Skin of body (tissue), 1 donor: ENCODE measurements at regions not wholly inside any gene's neighbourhood (a gene's known extent, or its start where the extent isn't known, plus 50 kb on each side); places are given as distances from the start of the nearest gene placed in this dataset.
"Not testable (repeated sequence)": the region's sequence is repeated elsewhere in the genome, so short reads cannot be mapped to it uniquely, and the experiment has no call there.

Experiments
- DNase-seq: peaks from one replicate; lab custom pipeline; 2025; lab: John Stamatoyannopoulos, UW

DNA sequence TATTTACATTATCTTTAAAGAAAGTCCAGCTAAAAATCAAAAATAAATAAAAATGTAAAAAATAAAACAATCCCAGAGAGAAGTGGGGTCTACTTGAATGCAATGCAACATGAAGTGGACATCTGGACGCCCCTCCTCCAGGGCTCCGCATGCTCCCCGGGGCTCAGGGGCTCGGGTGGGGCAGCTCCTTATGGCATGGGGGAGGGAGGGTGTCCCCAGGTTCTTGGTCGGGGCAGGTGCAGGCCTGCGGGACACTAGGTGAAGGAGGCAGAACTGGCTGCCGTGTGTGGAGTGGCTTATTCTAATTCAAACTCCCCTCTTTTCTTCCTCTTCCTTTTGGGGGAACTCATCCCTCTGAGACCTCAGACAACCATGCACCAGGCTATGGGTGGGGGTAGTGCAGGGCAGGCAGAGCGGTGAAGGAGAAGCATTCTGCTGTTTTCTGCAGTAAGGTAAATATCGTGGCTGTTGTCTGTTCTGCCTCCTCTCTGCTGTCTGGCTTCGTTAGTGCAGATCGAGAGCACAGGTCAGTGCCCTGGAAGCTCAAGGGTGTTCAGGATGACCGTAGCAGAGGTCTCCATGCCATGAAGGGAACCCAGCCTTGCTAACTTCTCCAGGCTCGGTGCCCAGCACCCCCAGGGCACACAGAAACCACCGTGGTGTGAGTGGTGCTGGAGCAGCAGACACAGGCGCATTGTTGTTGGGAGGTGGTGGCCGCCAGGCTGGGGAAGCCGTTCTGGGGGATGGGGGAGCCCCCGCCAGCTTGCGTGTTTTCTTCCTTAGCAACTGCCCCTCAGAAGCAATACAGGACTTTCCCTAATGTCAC is 82.6 kb downstream of the TTLL2 start:
- DNase-seq = no peak

- DNase-seq = no peak
These were observed 83.5 kb downstream of the TTLL2 start for GRCh38 chr6:167408235-167408869.

DNA sequence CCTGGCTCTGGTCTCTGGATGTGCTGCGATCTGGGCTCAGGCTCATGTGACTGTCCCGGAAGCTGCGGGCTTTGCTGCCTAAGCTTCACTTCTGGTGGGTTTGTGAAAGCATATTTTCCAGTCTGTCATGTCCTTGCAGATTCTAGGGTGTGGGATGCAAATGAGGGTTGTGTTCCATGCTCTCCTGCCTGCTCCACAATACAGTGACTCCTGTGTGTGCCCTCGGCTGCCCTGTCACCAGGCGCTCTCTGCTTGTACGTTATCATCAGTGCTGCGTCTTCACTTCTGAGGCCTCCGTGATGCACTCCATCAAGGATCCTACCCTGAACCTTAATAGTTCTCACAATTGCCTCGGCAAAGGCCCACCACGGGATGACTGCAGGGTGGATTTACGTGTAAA is 84.2 kb downstream of the TTLL2 start:
- no peak for DNase-seq

DNA sequence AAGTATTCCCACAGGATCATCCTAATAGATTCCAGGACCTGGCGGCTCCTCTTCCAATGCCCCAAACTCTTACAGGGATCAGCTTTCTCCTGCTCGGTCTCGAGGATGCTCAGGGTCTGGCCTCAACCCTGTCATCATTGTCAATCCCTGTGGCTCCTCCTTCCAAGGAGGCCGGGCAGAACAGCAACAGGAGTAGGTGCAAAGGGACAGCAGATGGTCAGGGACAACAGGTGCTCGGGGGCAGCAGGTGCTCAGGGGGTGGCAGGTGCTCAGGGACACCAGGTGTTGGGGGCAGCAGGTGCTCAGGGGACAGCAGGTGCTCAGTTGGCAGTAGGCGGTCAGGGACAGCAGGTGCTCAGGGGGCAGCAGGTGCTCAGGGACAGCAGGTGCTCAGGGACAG is 84.8 kb downstream of the TTLL2 start:
- no peak for DNase-seq

GRCh38 chr6:167410462-167410861 is 85.6 kb downstream of the TTLL2 start:
- DNase-seq = no peak

DNA sequence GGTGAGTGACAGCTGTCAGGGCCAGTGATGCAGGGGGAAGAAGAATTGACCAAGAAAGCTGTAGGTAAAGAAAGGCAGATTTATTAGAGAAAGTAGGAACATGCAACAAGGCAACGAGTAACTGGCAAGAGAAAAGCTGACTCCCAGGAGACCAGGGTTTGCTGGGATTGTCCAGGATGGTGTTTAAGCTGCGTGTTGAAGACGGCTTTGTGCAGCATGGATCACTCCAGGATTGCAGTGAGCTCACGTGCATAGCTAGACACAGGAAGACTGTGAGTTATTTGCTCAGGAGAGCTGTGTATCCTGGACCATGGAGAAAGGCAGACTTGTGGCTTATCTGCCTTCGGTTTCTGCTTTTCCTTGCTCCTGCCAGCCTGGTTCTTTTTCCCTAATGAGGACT is 87.6 kb downstream of the TTLL2 start:
- DNase-seq = no peak

GRCh38 chr6:167415441-167415961 is 90.6 kb downstream of the TTLL2 start:
- no peak for DNase-seq

- DNase-seq = no peak
These were observed 92.0 kb downstream of the TTLL2 start for GRCh38 chr6:167416676-167417430.

- no peak for DNase-seq
These were observed 95.3 kb downstream of the TTLL2 start for GRCh38 chr6:167420177-167420576.

DNA sequence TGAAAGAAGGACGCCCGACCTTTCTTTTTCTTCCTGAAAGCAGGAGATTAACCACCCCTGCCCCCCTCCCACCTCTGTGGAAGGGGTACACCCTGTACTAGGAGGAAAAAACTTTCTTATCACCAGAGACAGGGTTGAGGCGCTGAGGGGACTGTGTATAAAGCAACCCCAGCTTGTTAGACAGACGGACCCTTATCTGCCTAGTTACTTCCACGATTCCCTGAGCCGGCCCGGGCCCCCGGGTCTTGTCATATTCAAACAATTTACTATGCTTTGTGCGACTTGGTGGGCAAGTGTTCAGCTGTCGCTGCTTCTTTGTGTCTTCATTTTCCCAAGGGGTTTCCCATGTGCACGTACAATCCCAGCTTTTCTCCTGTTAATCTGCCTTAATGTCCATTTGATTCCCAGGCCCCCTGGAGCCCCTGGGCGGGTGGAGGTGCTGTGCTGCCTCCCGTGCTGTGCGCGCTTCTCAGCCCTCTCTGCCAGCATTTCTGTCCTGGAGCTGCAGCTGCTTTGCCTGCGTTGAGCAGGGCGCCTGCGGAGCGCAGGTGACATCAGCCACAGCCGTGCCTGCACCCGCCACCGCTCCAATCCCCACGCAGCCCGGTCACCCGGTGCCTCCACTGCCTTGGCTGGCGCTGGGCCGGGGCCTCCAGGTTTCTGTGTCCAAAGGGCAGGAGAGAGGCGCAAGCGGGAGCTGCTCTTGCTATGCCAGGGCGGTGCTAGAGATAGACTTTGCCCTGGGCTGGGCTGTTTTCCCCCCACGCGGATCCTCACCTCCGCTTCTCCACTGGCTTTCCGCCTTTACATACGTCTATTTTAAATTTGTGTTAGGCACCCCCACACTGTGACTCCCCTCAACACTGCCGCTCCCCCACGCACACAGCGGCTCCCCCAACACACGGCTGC is 96.2 kb downstream of the TTLL2 start:
- no peak for DNase-seq

- not testable (repeated sequence) for DNase-seq
These were observed 97.1 kb downstream of the TTLL2 start for GRCh38 chr6:167421944-167422343.

DNA sequence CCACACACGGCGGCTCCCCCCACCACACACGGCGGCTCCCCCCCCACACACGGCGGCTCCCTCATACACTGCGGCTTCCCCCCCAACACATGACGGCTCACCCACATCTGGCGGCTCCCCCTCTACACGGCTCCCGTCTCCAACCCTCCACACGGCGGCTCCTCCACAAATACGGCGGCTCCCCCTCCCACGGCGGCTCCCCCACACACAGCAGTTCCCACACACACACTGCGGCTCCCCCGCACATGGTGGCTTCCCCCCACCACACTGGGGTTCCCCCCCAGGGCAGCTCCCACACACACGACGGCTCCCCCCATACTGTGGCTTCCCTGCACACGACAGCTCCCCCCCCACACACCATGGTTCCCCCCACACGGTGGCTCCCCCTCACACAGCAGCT is 98.0 kb downstream of the TTLL2 start:
- DNase-seq = no peak

DNA sequence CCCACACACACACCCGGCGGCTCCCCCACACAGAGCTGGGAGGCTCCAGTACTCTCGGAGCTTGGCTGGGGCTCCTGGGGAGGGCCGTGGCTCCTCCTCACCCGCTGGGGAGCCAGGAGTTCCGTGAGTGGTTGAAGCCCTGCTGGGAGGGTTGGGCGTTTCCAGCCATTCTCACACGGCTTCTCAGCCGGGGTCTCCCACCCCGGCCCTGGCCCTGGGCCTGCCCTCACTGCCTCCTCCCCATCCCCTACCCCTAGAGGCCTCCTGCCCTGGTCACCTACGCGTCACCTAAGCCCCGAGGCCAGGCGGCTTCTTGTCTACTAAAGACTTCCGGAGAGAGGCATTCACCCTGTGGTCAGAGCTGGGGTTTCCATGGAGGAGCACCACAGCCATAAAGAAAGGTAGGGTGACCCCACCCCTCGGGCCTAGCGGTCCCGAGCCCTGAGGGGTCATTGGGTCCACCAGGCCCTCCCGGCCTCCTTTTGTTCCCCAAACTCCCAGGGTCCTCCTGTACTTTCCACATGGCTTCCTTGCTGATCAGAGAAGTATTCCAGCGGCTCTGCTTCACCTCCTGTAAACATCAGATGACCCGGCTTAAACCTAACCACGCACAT is 99.3 kb downstream of the TTLL2 start:
- DNase-seq = no peak

- no peak for DNase-seq
These were observed 99.8 kb downstream of the TTLL2 start for GRCh38 chr6:167424700-167425099.

GRCh38 chr6:167426084-167426483 is 101.2 kb downstream of the TTLL2 start:
- DNase-seq = no peak

DNA sequence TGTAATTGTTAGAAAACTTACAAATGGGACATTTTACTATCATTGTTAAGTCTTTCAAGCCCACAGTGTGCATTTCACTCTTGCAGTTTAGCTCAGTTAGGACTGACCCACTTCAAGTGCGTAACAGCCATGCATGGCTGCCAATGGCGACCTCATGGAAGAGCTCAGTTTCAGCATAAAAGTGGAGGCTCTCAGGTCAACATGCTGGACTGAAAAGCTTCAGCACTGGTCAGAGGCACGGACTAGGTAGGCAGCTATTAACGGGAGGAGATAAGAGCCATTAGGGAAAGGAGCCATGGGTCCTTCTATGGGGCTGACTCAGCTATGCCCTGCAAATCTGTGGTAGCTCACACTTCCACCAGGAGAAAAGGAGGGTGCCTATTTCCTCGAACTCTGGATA is 101.8 kb downstream of the TTLL2 start:
- DNase-seq = no peak

DNA sequence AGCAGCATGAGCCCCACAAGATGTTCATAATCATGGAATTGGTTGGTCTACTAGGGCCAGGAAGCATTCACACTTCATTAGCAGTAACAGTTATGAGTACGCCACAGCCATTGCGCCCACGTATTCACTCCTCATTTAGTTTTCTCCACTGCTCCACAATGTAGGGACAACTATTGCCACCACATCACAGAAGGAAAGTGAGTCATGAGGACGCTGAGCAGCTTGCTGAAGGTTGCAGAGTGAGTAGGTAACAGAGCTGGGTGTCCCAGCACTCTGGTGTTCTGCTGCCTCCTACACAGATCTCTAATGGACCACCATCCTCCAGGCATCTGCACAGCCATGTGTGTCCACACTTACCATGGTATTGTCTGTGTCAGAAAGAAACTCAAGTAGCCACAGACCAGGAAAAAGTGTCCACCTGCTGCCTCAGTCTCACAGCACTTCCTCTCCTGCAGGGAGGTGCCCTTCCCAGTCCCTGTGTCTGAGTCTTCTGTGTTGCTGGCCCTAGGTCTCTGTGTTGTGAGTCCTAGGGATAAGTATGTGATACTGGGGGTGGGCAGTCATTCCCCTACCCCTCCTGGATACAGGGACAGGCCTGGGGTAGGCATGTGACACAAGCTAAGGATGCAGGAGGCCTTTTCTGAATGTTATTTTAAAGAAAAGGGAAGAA is 103.9 kb downstream of the TTLL2 start:
- no peak for DNase-seq

- DNase-seq = no peak
These were observed 104.5 kb downstream of the TTLL2 start for GRCh38 chr6:167429353-167429752.

DNA sequence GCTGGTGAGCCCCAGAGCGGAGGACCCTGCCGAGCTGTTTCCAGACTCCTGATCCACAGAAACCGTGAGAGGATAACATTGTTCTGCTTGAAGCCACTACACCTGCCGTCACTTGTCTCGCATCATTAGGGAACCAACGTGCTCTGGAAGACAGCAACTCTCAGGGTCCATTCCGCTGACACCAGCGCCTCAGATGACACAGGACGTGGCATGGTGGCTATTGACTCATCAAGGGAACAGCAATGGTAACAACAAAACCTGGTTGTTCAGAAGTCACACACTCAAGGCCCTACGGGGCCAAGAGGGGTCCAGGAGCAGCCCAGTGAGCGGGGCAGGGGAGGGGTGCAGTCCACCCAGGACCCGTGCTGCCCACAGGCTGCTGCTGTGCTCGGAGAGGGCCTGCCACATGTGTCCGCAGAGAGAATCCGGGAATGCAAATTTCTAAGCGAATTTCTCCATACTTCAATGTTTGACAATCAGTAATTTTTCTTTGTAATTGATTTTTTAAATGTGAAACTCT is 110.4 kb downstream of the TTLL2 start:
- DNase-seq = no peak
